Prostate gland (tissue), 2 donors: ENCODE measurements at regions not wholly inside any gene's neighbourhood (a gene's known extent, or its start where the extent isn't known, plus 50 kb on each side); places are given as distances from the start of the nearest gene placed in this dataset.

Experiments
- DNase-seq: peaks from one replicate; pipeline ENCODE4 v3.0.0-alpha.2; 2019; ENCODE audit warnings: low spot score
- H3K27ac ChIP-seq, 2 donors: fragments of 200-600 bp; sonication (generic); 2 replicates each; pipeline ENCODE4 v1.5.1; 2017 to 2019
- H3K27me3 ChIP-seq: fragments of 200-600 bp; sonication (generic); replicated peaks from 2 replicates; pipeline ENCODE4 v1.5.1; 2019; ENCODE audit not compliant: insufficient read depth
- H3K36me3 ChIP-seq, 2 donors: fragments of 200-600 bp; sonication (generic); 1 replicate in 1 of 2; 2 replicates in 1 of 2; pipeline versions ENCODE4 v1.5.1 to v1.8.1; 2017 to 2019
- H3K4me1 ChIP-seq: fragments of 200-600 bp; sonication (generic); replicated peaks from 2 replicates; pipeline ENCODE4 v1.5.1; 2019
- H3K4me3 ChIP-seq, 2 donors: fragments of 200-600 bp; sonication (generic); 2 replicates each; pipeline ENCODE4 v1.5.1; 2017 to 2019
- H3K9me3 ChIP-seq: fragments of 200-600 bp; sonication (generic); 2 replicates; pipeline ENCODE4 v1.5.1; 2017
- CTCF ChIP-seq, 4 experiments: fragments of 200-600 bp in 2 of 4; fragments of 450-650 bp in 2 of 4; sonication (generic) in 2 of 4; IDR thresholded peaks; 1 replicate in 3 of 4; 2 replicates in 1 of 4; pipeline ENCODE4 v1.5.1; 2016 to 2019; ENCODE audit warnings: antibody characterized with exemption in 4 of 4, mild to moderate bottlenecking in 2 of 4, moderate library complexity in 2 of 4
- POLR2A ChIP-seq: fragments of 450-650 bp; IDR thresholded peaks from one replicate; pipeline ENCODE4 v1.6.1; 2016; ENCODE audit warnings: antibody characterized with exemption, mild to moderate bottlenecking
- POLR2AphosphoS5 ChIP-seq: sonication (generic); formaldehyde crosslinking; IDR thresholded peaks from one replicate; pipeline ENCODE4 v1.6.1; 2017; ENCODE audit warnings: antibody characterized with exemption
- WGBS: methylation state at CpG from one replicate; pipeline ENCODE4 v1.1.5; 2018; 5-methylcytosine and 5-hydroxymethylcytosine counted together
- intact Hi-C: fragments of 100-400 bp; cut with DNase I; formaldehyde crosslinking; loops from one replicate; pipeline ENCODE4 v1.14.2; 2022

- 78% methylated on average over 1 of the region's 1 CpG for WGBS
- Histone ChIP-seq H3K27me3 (no peaks in the 10 kb centered on the region), H3K27ac (no peak overlapping the region), H3K4me1 (no peaks in the 10 kb centered on the region), H3K36me3 (no peaks in the 10 kb centered on the region), H3K4me3 (no peak overlapping the region), H3K9me3 (no peaks in the 10 kb centered on the region)
- DNase-seq: no peak
- intact Hi-C loops: no loop called here
- TF ChIP-seq POLR2A (no peak), POLR2AphosphoS5 (no peak), CTCF (IDR thresholded peaks at IDR 0.05) (no peak)
These were observed 514.3 kb upstream of the IRAK1BP1 start for GRCh38 chr6:78353040-78353439.

GRCh38 chr6:78363688-78364087, 503.7 kb upstream of the IRAK1BP1 start:
- H3K27me3 ChIP-seq: no peaks in the 10 kb centered on the region
- H3K4me1 ChIP-seq: no peaks in the 10 kb centered on the region
- no peak for TF ChIP-seq POLR2A
- no peak for TF ChIP-seq CTCF (IDR thresholded peaks at IDR 0.05)
- TF ChIP-seq POLR2AphosphoS5: no peak
- no peak overlapping the region for H3K4me3 ChIP-seq
- H3K36me3 ChIP-seq: no peaks in the 10 kb centered on the region
- intact Hi-C loops: no loop called here
- H3K27ac ChIP-seq: no peak overlapping the region
- H3K9me3 ChIP-seq: no peaks in the 10 kb centered on the region
- DNase-seq: no peak

- TF ChIP-seq POLR2A: no peak
- DNase-seq: no peak
- intact Hi-C loops: no loop called here
- Histone ChIP-seq H3K36me3 (no peaks in the 10 kb centered on the region), H3K4me3 (no peak overlapping the region), H3K27me3 (no peaks in the 10 kb centered on the region), H3K9me3 (no peaks in the 10 kb centered on the region), H3K4me1 (no peaks in the 10 kb centered on the region), H3K27ac (no peak overlapping the region)
- WGBS: 84% methylated on average over 4 of the region's 4 CpGs
These were observed 501.9 kb upstream of the IRAK1BP1 start for GRCh38 chr6:78365473-78365872.

GRCh38 chr6:78377056-78377455, 490.3 kb upstream of the IRAK1BP1 start:
- Histone ChIP-seq H3K36me3 (no peaks in the 10 kb centered on the region), H3K27ac (no peak overlapping the region), H3K27me3 (no peaks in the 10 kb centered on the region), H3K9me3 (no peaks in the 10 kb centered on the region), H3K4me3 (no peak overlapping the region), H3K4me1 (no peaks in the 10 kb centered on the region)
- 85% methylated on average over 2 of the region's 2 CpGs for WGBS
- DNase-seq: no peak
- TF ChIP-seq CTCF (IDR thresholded peaks at IDR 0.05) (no peak), POLR2AphosphoS5 (no peak), POLR2A (no peak)
- intact Hi-C loops: no loop called here

GRCh38 chr6:78379982-78380381, 487.4 kb upstream of the IRAK1BP1 start:
- Histone ChIP-seq H3K27me3 (no peaks in the 10 kb centered on the region), H3K4me3 (no peak overlapping the region), H3K4me1 (no peaks in the 10 kb centered on the region), H3K9me3 (no peaks in the 10 kb centered on the region), H3K27ac (no peak overlapping the region), H3K36me3 (no peaks in the 10 kb centered on the region)
- intact Hi-C loops: no loop called here
- TF ChIP-seq CTCF (IDR thresholded peaks at IDR 0.05): no peak
- no peak for TF ChIP-seq POLR2AphosphoS5
- TF ChIP-seq POLR2A: no peak
- DNase-seq: no peak

GRCh38 chr6:78380541-78380940, 486.8 kb upstream of the IRAK1BP1 start:
- Histone ChIP-seq H3K4me3 (no peak overlapping the region), H3K4me1 (no peaks in the 10 kb centered on the region), H3K9me3 (no peaks in the 10 kb centered on the region), H3K36me3 (no peaks in the 10 kb centered on the region), H3K27ac (no peak overlapping the region), H3K27me3 (no peaks in the 10 kb centered on the region)
- intact Hi-C loops: no loop called here
- no peak for DNase-seq
- 91% methylated on average over 2 of the region's 2 CpGs for WGBS
- no peak for TF ChIP-seq CTCF (IDR thresholded peaks at IDR 0.05)
- TF ChIP-seq POLR2A: no peak
- no peak for TF ChIP-seq POLR2AphosphoS5
